ENCODE measurements at regions not wholly inside any gene's neighbourhood (a gene's known extent, or its start where the extent isn't known, plus 50 kb on each side); places are given as distances from the start of the nearest gene placed in this dataset.

- Histone ChIP-seq H3K27me3 (ENCODE audit: control insufficient read depth, insufficient read depth, low read length) (no peaks in the 10 kb centered on the region), H3K4me1 (ENCODE audit: control insufficient read depth in 2 of 3, insufficient read depth in 2 of 3, low read depth in 1 of 3, low read length in 3 of 3) (peaks cover 0 to 8% (median 0%) of the 10 kb centered on the region in 3 donors), H3K36me3 (ENCODE audit: control insufficient read depth in 2 of 3, insufficient read depth in 3 of 3, low read length in 3 of 3) (no peaks in the 10 kb centered on the region), H3K9ac (ENCODE audit: low read length in 3 of 3) (no peak overlapping the region), H3K4me3 (ENCODE audit: low read length in 3 of 3) (no peak overlapping the region), H3K27ac (ENCODE audit: low read depth in 2 of 2, low read length in 2 of 2) (no peak overlapping the region), H3K9me3 (ENCODE audit: control insufficient read depth in 2 of 3, insufficient read depth in 1 of 3, low read length in 3 of 3) (no peaks in the 10 kb centered on the region)
- intact Hi-C loops (cut with DNase I), result loop anchor here (5.0 kb wide), 1 partner anchor 128 kb away; no protein-coding TSS in a partner anchor
- TF ChIP-seq CTCF (IDR thresholded peaks at IDR 0.05; ENCODE audit: borderline replicate concordance, extremely low read depth, insufficient read depth), result no peak
- DNase-seq (no peak), FAIRE-seq (no peak)
Observed at GRCh38 chr7:25385506-25386136, 157.3 kb upstream of the NPVF start.

- H3K4me1 ChIP-seq (ENCODE audit: control insufficient read depth in 2 of 3, insufficient read depth in 2 of 3, low read depth in 1 of 3, low read length in 3 of 3), result peaks cover 0 to 8% (median 0%) of the 10 kb centered on the region in 3 donors
- no peaks in the 10 kb centered on the region for H3K36me3 ChIP-seq (ENCODE audit: control insufficient read depth in 2 of 3, insufficient read depth in 3 of 3, low read length in 3 of 3)
- H3K4me3 ChIP-seq (ENCODE audit: low read length in 3 of 3), result no peak overlapping the region
- no peak overlapping the region for H3K9ac ChIP-seq (ENCODE audit: low read length in 3 of 3)
- H3K9me3 ChIP-seq (ENCODE audit: control insufficient read depth in 2 of 3, insufficient read depth in 1 of 3, low read length in 3 of 3), result no peaks in the 10 kb centered on the region
- intact Hi-C loops (cut with DNase I), result loop anchor here (5.0 kb wide), 1 partner anchor 129 kb away; no protein-coding TSS in a partner anchor
- no peak for DNase-seq
- H3K27me3 ChIP-seq (ENCODE audit: control insufficient read depth, insufficient read depth, low read length), result no peaks in the 10 kb centered on the region
- no peak for TF ChIP-seq CTCF (IDR thresholded peaks at IDR 0.05; ENCODE audit: borderline replicate concordance, extremely low read depth, insufficient read depth)
- no peak for FAIRE-seq
- H3K27ac ChIP-seq (ENCODE audit: low read depth in 2 of 2, low read length in 2 of 2), result no peak overlapping the region
Observed at GRCh38 chr7:25386311-25386744, 158.0 kb upstream of the NPVF start.

GRCh38 chr7:25388681-25389080 is 160.4 kb upstream of the NPVF start:
- H3K9ac ChIP-seq (ENCODE audit: low read length in 3 of 3), result no peak overlapping the region
- no peak overlapping the region for H3K27ac ChIP-seq (ENCODE audit: low read depth in 2 of 2, low read length in 2 of 2)
- no peak overlapping the region for H3K4me3 ChIP-seq (ENCODE audit: low read length in 3 of 3)
- peaks cover 0 to 18% (median 0%) of the 10 kb centered on the region in 3 donors for H3K4me1 ChIP-seq (ENCODE audit: control insufficient read depth in 2 of 3, insufficient read depth in 2 of 3, low read depth in 1 of 3, low read length in 3 of 3)
- FAIRE-seq (no peak), DNase-seq (no peak)
- intact Hi-C loops (cut with DNase I), result loop anchor here (5.0 kb wide), 1 partner anchor 131 kb away; no protein-coding TSS in a partner anchor
- TF ChIP-seq CTCF (IDR thresholded peaks at IDR 0.05; ENCODE audit: borderline replicate concordance, extremely low read depth, insufficient read depth), result no peak
- no peaks in the 10 kb centered on the region for H3K36me3 ChIP-seq (ENCODE audit: control insufficient read depth in 2 of 3, insufficient read depth in 3 of 3, low read length in 3 of 3)
- no peaks in the 10 kb centered on the region for H3K27me3 ChIP-seq (ENCODE audit: control insufficient read depth, insufficient read depth, low read length)
- H3K9me3 ChIP-seq (ENCODE audit: control insufficient read depth in 2 of 3, insufficient read depth in 1 of 3, low read length in 3 of 3), result no peaks in the 10 kb centered on the region

All from kidney (tissue), 13 donors.